HCT116 (cell line): ENCODE measurements at regions not wholly inside any gene's neighbourhood (a gene's known extent, or its start where the extent isn't known, plus 50 kb on each side); places are given as distances from the start of the nearest gene placed in this dataset.

Experiments used
- ATAC-seq: fragments of 200-7000 bp; cut with Tn5 transposase; 2 replicates; pipeline ENCODE4 v1.9.1; 2020; ENCODE audit warnings: mild to moderate bottlenecking, moderate library complexity
- BruUV-seq: library from RNA; stranded (reverse); fragments of 400-500 nt; replicated peaks from 2 replicates; lab custom pipeline; 2021; lab: Mats Ljungman, UMichigan
- CTCF ChIA-PET: fragments of 300-600 bp; sonication (Branson Sonifier 250); formaldehyde crosslinking; loops from one replicate; lab custom pipeline; 2021; ENCODE audit warnings: antibody characterized with exemption; lab: Charles Lee
- POLR2A ChIA-PET: fragments of 300-600, 350-600 bp; sonication (Branson Sonifier 250); formaldehyde crosslinking; loops from one replicate; lab custom pipeline; 2021; ENCODE audit warnings: antibody characterized with exemption; lab: Charles Lee
- RAD21 ChIA-PET, 2 experiments: fragments of 300-600 bp; sonication (Branson Sonifier 250); formaldehyde crosslinking; loops; one replicate each; lab custom pipeline; 2023; ENCODE audit warnings: low total read pairs in 2 of 2; ENCODE audit not compliant: uncharacterized antibody in 2 of 2, unreplicated experiment in 2 of 2, low non-redundant PET in 1 of 2; lab: Charles Lee
- DNase-seq: peaks from one replicate; pipeline ENCODE4 v3.0.0-alpha.2; 2010; ENCODE audit warnings: low read depth, low spot score
- H2AFZ ChIP-seq: fragments of 200-600 bp; shearing (Covaris generic), sonication (generic); 2 replicates; pipeline ENCODE4 v1.6.1; 2017; ENCODE audit warnings: low read depth, mixed run types, mixed read lengths, antibody characterized with exemption, low read length; ENCODE audit not compliant: poor library complexity, severe bottlenecking
- H3K27ac ChIP-seq: 2 replicates; pipeline ENCODE4 v1.5.1; 2012; ENCODE audit warnings: low read depth, low read length
- H3K27me3 ChIP-seq: fragments of 200-600 bp; sonication (generic); 2 replicates; pipeline ENCODE4 v1.6.1; 2016; ENCODE audit warnings: mixed run types, low read length, mixed read lengths; ENCODE audit not compliant: insufficient read depth
- H3K36me3 ChIP-seq, 2 experiments: fragments of 200-500 bp in 1 of 2; fragments of 200-600 bp in 1 of 2; sonication (Bioruptor generic) in 1 of 2; sonication (generic) in 1 of 2; 2 replicates each; pipeline versions ENCODE4 v1.5.1 to v1.6.1; 2014 to 2016; ENCODE audit warnings: low read length in 2 of 2, inconsistent platforms in 1 of 2, mixed read lengths in 1 of 2, mixed run types in 1 of 2; ENCODE audit not compliant: insufficient read depth in 2 of 2, control insufficient read depth in 1 of 2
- H3K4me1 ChIP-seq, 2 experiments: fragments of 200-600 bp in 1 of 2; sonication (generic) in 1 of 2; 2 replicates each; pipeline versions ENCODE4 v1.5.1 to v1.6.1; 2012 to 2017; ENCODE audit warnings: low read length in 2 of 2, inconsistent platforms in 1 of 2, mild to moderate bottlenecking in 1 of 2, mixed read lengths in 1 of 2, mixed run types in 1 of 2, moderate library complexity in 1 of 2; ENCODE audit not compliant: insufficient read depth in 2 of 2, control insufficient read depth in 1 of 2
- H3K4me2 ChIP-seq: fragments of 200-600 bp; sonication (generic); 2 replicates; pipeline ENCODE4 v1.6.1; 2017; ENCODE audit warnings: mixed run types, low read length, mixed read lengths
- H3K4me3 ChIP-seq, 2 experiments: fragments of 200-600 bp in 1 of 2; sonication (generic) in 1 of 2; replicated peaks in 1 of 2; 2 replicates each; pipeline ENCODE4 v1.5.1; 2011 to 2016; ENCODE audit warnings: low read length in 2 of 2, control low read depth in 1 of 2, low read depth in 1 of 2, mild to moderate bottlenecking in 1 of 2, mixed read lengths in 1 of 2, mixed run types in 1 of 2
- H3K79me2 ChIP-seq: fragments of 200-600 bp; sonication (generic); 2 replicates; pipeline ENCODE4 v1.6.1; 2017; ENCODE audit warnings: mild to moderate bottlenecking, mixed run types, low read length, moderate library complexity, mixed read lengths; ENCODE audit not compliant: insufficient read depth
- H3K9ac ChIP-seq: fragments of 200-600 bp; sonication (generic); 2 replicates; pipeline ENCODE4 v1.6.1; 2016; ENCODE audit warnings: low read length, mixed read lengths
- H3K9me2 ChIP-seq: fragments of 200-600 bp; sonication (generic), shearing (Covaris generic); 2 replicates; pipeline ENCODE4 v1.6.1; 2017; ENCODE audit warnings: mixed run types, mild to moderate bottlenecking, moderate library complexity; ENCODE audit not compliant: insufficient read depth
- H3K9me3 ChIP-seq, 2 experiments: fragments of 200-500 bp in 1 of 2; fragments of 200-600 bp in 1 of 2; sonication (Bioruptor generic) in 1 of 2; sonication (generic) in 1 of 2; 2 replicates each; pipeline ENCODE4 v1.6.1; 2014 to 2017; ENCODE audit warnings: low read length in 2 of 2, mixed read lengths in 2 of 2, inconsistent platforms in 1 of 2, low read depth in 1 of 2, mild to moderate bottlenecking in 1 of 2, mixed run types in 1 of 2, moderate library complexity in 1 of 2; ENCODE audit not compliant: control insufficient read depth in 1 of 2, insufficient read depth in 1 of 2
- H4K20me1 ChIP-seq: fragments of 200-600 bp; sonication (generic), shearing (Covaris generic); 2 replicates; pipeline ENCODE4 v1.6.1; 2017; ENCODE audit warnings: mixed run types, mild to moderate bottlenecking, moderate library complexity; ENCODE audit not compliant: insufficient read depth
- CBX3 ChIP-seq: IDR thresholded peaks from 2 replicates; pipeline ENCODE4 v1.6.1; 2012; ENCODE audit warnings: low read depth
- EGR1 ChIP-seq: IDR thresholded peaks from 2 replicates; pipeline ENCODE4 v1.6.1; 2012; ENCODE audit warnings: low read depth
- ELF1 ChIP-seq: IDR thresholded peaks from 2 replicates; pipeline ENCODE4 v1.6.1; 2012; ENCODE audit warnings: low read depth, borderline replicate concordance
- EZH2 ChIP-seq: fragments of 200-600 bp; sonication (generic); IDR thresholded peaks from 2 replicates; pipeline ENCODE4 v1.6.1; 2017; ENCODE audit warnings: antibody characterized with exemption, mixed run types
- FOSL1 ChIP-seq: IDR thresholded peaks from 2 replicates; pipeline ENCODE4 v1.6.1; 2012; ENCODE audit warnings: low read depth
- JUND ChIP-seq: IDR thresholded peaks from 2 replicates; pipeline ENCODE4 v1.6.1; 2012
- POLR2A ChIP-seq: IDR thresholded peaks from 2 replicates; pipeline ENCODE4 v1.7.0; 2011; ENCODE audit warnings: borderline replicate concordance; ENCODE audit not compliant: insufficient read depth, insufficient read length; ENCODE audit errors: extremely low read depth
- RAD21 ChIP-seq: IDR thresholded peaks from 2 replicates; pipeline ENCODE4 v1.6.1; 2012; ENCODE audit warnings: low read depth, mild to moderate bottlenecking
- SP1 ChIP-seq: IDR thresholded peaks from 2 replicates; pipeline ENCODE4 v1.6.1; 2012; ENCODE audit warnings: low read depth
- SRF ChIP-seq: IDR thresholded peaks from 2 replicates; pipeline ENCODE4 v1.6.1; 2012; ENCODE audit warnings: low read depth
- TCF7L2 ChIP-seq: IDR thresholded peaks from 2 replicates; pipeline ENCODE4 v1.7.0; 2011; ENCODE audit warnings: borderline replicate concordance, inconsistent platforms; ENCODE audit not compliant: insufficient read depth, insufficient read length; ENCODE audit errors: extremely low read depth
- ZBTB33 ChIP-seq: IDR thresholded peaks from 2 replicates; pipeline ENCODE4 v1.6.1; 2011; ENCODE audit warnings: mild to moderate bottlenecking, low read length, moderate library complexity; ENCODE audit not compliant: insufficient replicate concordance; ENCODE audit errors: extremely low read depth
- intact Hi-C: fragments of 100-400 bp; cut with micrococcal nuclease; formaldehyde crosslinking; loops from 2 replicates; pipeline ENCODE4 v1.10.0; 2022

- no peaks in the 10 kb centered on the region for H3K4me1 ChIP-seq
- no TSS peak for BruUV-seq
- no peaks in the 10 kb centered on the region for H3K9me2 ChIP-seq
- no peak overlapping the region for H3K27ac ChIP-seq
- H3K9me3 ChIP-seq = no peaks in the 10 kb centered on the region
- H2AFZ ChIP-seq = no peak overlapping the region
- no peaks in the 10 kb centered on the region for H4K20me1 ChIP-seq
- ChIA-PET POLR2A (no interaction called here), RAD21 (no interaction called here), CTCF (no interaction called here)
- H3K9ac ChIP-seq = no peak overlapping the region
- H3K4me3 ChIP-seq = no peak overlapping the region
- ATAC-seq (no peak), DNase-seq (no peak)
- intact Hi-C loops = no loop called here
- TF ChIP-seq SRF (no peak), ZBTB33 (no peak), SP1 (no peak), FOSL1 (no peak), TCF7L2 (no peak), JUND (no peak), ELF1 (no peak), RAD21 (no peak), CBX3 (no peak), EZH2 (no peak), POLR2A (no peak), EGR1 (no peak)
- no peaks in the 10 kb centered on the region for H3K27me3 ChIP-seq
- H3K79me2 ChIP-seq = no peaks in the 10 kb centered on the region
- H3K4me2 ChIP-seq = no peak overlapping the region
- no peaks in the 10 kb centered on the region for H3K36me3 ChIP-seq
These were observed 70.0 kb upstream of the HGF start for GRCh38 chr7:81839708-81840369.
